ENCODE measurements at regions not wholly inside any gene's neighbourhood (a gene's known extent, or its start where the extent isn't known, plus 50 kb on each side); places are given as distances from the start of the nearest gene placed in this dataset.

DNA sequence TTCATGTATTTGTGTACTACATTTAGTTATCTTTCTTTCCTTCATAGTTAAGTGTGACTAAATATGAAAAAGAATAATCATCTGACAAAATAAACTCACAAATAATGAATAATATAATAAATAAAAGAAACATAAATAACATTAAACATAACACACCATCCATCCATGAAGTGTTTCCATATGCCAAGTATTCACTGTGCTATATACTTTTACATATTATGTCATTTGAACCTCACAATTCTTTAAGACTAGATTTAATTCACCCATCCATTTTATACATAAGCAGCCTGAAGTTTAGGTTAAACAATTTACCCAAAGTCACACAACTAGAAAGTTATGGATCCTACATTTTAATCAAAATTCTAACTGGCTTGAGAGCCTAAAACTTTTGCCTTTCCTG lies 549.4 kb upstream of the HS3ST5 start:
- no peaks in the 10 kb centered on the region for H3K27me3 ChIP-seq
- no peaks in the 10 kb centered on the region for H3K9me3 Mint-ChIP-seq
- H3K4me1 Mint-ChIP-seq, result no peaks in the 10 kb centered on the region
- H3K4me3 Mint-ChIP-seq, result no peak overlapping the region
- no peak overlapping the region for H3K27ac Mint-ChIP-seq
- no peak overlapping the region for H3K27ac ChIP-seq
- H3K36me3 Mint-ChIP-seq, result no peaks in the 10 kb centered on the region
- no peaks in the 10 kb centered on the region for H4K20me1 ChIP-seq (ENCODE audit: low read depth)
- no peak overlapping the region for H3K9ac ChIP-seq
- no peaks in the 10 kb centered on the region for H3K79me2 ChIP-seq (ENCODE audit: low read depth)
- H2AFZ ChIP-seq (replicated peaks), result no peak overlapping the region
- H3K4me1 ChIP-seq, result no peaks in the 10 kb centered on the region
- H3K27me3 Mint-ChIP-seq (ENCODE audit: insufficient read depth, low read depth), result no peaks in the 10 kb centered on the region
- TF ChIP-seq, protein P1, sequence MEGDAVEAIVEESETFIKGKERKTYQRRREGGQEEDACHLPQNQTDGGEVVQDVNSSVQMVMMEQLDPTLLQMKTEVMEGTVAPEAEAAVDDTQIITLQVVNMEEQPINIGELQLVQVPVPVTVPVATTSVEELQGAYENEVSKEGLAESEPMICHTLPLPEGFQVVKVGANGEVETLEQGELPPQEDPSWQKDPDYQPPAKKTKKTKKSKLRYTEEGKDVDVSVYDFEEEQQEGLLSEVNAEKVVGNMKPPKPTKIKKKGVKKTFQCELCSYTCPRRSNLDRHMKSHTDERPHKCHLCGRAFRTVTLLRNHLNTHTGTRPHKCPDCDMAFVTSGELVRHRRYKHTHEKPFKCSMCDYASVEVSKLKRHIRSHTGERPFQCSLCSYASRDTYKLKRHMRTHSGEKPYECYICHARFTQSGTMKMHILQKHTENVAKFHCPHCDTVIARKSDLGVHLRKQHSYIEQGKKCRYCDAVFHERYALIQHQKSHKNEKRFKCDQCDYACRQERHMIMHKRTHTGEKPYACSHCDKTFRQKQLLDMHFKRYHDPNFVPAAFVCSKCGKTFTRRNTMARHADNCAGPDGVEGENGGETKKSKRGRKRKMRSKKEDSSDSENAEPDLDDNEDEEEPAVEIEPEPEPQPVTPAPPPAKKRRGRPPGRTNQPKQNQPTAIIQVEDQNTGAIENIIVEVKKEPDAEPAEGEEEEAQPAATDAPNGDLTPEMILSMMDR (IDR thresholded peaks at IDR 0.05), result no peak
- TF ChIP-seq EZH2 (IDR thresholded peaks at IDR 0.05) (no peak), EZH2phosphoT487 (IDR thresholded peaks at IDR 0.05) (no peak)
- H3K9me3 ChIP-seq (ENCODE audit: low read depth), result no peaks in the 10 kb centered on the region
- no peaks in the 10 kb centered on the region for H3K36me3 ChIP-seq
- H3F3A ChIP-seq (ENCODE audit: low read depth), result no peaks in the 10 kb centered on the region
- DNase-seq (ENCODE audit: low spot score), result no peak
- H3K4me2 ChIP-seq, result no peak overlapping the region
- H3K4me3 ChIP-seq, result no peak overlapping the region

DNA sequence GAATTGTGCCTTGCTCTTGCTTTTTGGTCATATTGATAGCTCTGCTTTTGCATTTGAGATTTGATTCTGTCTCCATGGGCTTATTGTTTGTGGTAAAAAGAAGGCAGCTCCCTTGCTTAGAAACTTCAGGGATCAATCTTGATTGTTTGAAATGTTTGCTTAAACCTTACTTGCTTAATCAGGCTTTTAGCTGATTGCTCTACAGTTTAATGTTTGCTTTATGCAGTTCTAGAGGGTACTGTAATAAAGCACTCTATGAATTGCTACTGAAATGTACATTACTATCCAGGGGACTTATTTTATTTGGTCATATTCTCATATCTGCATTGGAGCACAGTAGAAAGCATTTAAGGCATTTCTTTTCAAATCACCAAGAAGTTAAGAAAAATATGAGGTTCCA lies 545.4 kb upstream of the HS3ST5 start:
- H3K9me3 Mint-ChIP-seq, result no peaks in the 10 kb centered on the region
- no peaks in the 10 kb centered on the region for H3K36me3 Mint-ChIP-seq
- H3K4me1 Mint-ChIP-seq, result no peaks in the 10 kb centered on the region
- Histone ChIP-seq H3K9me3 (ENCODE audit: low read depth) (no peaks in the 10 kb centered on the region), H3K9ac (no peak overlapping the region), H3K27me3 (no peaks in the 10 kb centered on the region), H4K20me1 (ENCODE audit: low read depth) (no peaks in the 10 kb centered on the region), H3K4me1 (no peaks in the 10 kb centered on the region), H3K27ac (no peak overlapping the region), H2AFZ (replicated peaks) (peak overlapping the region; percentile 81), H3F3A (ENCODE audit: low read depth) (no peaks in the 10 kb centered on the region), H3K4me2 (no peak overlapping the region), H3K36me3 (no peaks in the 10 kb centered on the region), H3K4me3 (no peak overlapping the region), H3K79me2 (ENCODE audit: low read depth) (no peaks in the 10 kb centered on the region)
- DNase-seq (ENCODE audit: low spot score), result no peak
- no peaks in the 10 kb centered on the region for H3K27me3 Mint-ChIP-seq (ENCODE audit: insufficient read depth, low read depth)
- H3K27ac Mint-ChIP-seq, result no peak overlapping the region
- TF ChIP-seq, protein P1 (IDR thresholded peaks at IDR 0.05), result no peak
- no peak for TF ChIP-seq EZH2 (IDR thresholded peaks at IDR 0.05)
- no peak for TF ChIP-seq EZH2phosphoT487 (IDR thresholded peaks at IDR 0.05)
- H3K4me3 Mint-ChIP-seq, result no peak overlapping the region

DNA sequence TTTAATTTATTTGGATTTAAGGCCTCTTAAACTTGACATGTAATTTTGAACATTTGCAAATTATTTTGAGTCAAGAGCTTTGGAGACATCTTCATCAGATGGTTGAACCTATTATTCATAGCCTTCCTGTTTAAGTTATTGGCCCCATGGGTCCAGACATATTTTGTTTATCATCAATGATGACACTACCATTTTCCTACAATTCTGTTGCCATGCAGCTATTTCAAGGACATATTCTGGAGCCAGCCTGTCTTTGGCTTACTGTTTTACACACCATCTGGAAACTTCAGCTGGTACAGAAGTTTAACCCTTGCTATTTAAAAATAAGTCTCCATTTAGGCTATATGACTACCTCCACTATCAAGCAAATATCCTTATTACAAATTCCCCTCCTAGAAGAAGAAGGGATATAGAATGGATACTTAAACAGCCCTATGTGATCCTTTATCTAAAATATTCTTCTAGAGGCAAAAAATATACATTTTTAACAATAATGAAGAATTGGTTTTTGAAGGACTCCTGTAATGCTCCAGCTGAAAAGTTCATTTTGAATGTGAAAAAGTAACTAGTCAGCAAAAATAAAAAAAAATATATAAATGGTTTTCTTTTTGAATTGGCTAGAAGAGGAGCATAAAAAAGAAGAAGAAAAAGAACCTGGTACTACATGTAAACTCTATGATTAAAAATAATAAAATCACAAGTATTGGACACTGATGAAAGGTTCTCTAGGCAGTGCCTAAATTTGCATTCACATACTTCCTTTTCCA lies 544.0 kb upstream of the HS3ST5 start:
- Histone ChIP-seq H2AFZ (replicated peaks) (no peak overlapping the region), H3K4me1 (no peaks in the 10 kb centered on the region), H3K36me3 (no peaks in the 10 kb centered on the region), H3K9ac (no peak overlapping the region), H4K20me1 (ENCODE audit: low read depth) (no peaks in the 10 kb centered on the region), H3K27me3 (no peaks in the 10 kb centered on the region), H3F3A (ENCODE audit: low read depth) (no peaks in the 10 kb centered on the region), H3K4me2 (no peak overlapping the region), H3K4me3 (no peak overlapping the region), H3K79me2 (ENCODE audit: low read depth) (no peaks in the 10 kb centered on the region), H3K27ac (no peak overlapping the region), H3K9me3 (ENCODE audit: low read depth) (no peaks in the 10 kb centered on the region)
- Mint-ChIP-seq H3K27me3 (ENCODE audit: insufficient read depth, low read depth) (no peaks in the 10 kb centered on the region), H3K4me1 (no peaks in the 10 kb centered on the region), H3K36me3 (no peaks in the 10 kb centered on the region), H3K4me3 (no peak overlapping the region), H3K27ac (no peak overlapping the region), H3K9me3 (no peaks in the 10 kb centered on the region)
- no peak for TF ChIP-seq EZH2 (IDR thresholded peaks at IDR 0.05)
- TF ChIP-seq, protein P1 (IDR thresholded peaks at IDR 0.05), result no peak
- TF ChIP-seq EZH2phosphoT487 (IDR thresholded peaks at IDR 0.05), result no peak
- DNase-seq (ENCODE audit: low spot score), result no peak

All from neural progenitor cell (in vitro differentiated cells).